DND-41 (cell line): ENCODE measurements at regions not wholly inside any gene's neighbourhood (a gene's known extent, or its start where the extent isn't known, plus 50 kb on each side); places are given as distances from the start of the nearest gene placed in this dataset.

Experiments
- EZH2 ChIP-seq: IDR thresholded peaks from 3 replicates; pipeline ENCODE4 v1.6.1; 2012; ENCODE audit warnings: borderline replicate concordance, low read depth, mild to moderate bottlenecking, moderate library complexity, low read length, inconsistent platforms; ENCODE audit not compliant: severe bottlenecking
- TF ChIP-seq, protein P1 (sequence below): IDR thresholded peaks from 2 replicates; pipeline ENCODE4 v1.5.1; 2012; ENCODE audit warnings: borderline replicate concordance, low read length, moderate library complexity, mild to moderate bottlenecking; ENCODE audit not compliant: poor library complexity, severe bottlenecking; ENCODE audit errors: extremely low read depth

GRCh38 chr2:142515493-142515892 lies 362.0 kb upstream of the KYNU start:
- TF ChIP-seq, protein P1, sequence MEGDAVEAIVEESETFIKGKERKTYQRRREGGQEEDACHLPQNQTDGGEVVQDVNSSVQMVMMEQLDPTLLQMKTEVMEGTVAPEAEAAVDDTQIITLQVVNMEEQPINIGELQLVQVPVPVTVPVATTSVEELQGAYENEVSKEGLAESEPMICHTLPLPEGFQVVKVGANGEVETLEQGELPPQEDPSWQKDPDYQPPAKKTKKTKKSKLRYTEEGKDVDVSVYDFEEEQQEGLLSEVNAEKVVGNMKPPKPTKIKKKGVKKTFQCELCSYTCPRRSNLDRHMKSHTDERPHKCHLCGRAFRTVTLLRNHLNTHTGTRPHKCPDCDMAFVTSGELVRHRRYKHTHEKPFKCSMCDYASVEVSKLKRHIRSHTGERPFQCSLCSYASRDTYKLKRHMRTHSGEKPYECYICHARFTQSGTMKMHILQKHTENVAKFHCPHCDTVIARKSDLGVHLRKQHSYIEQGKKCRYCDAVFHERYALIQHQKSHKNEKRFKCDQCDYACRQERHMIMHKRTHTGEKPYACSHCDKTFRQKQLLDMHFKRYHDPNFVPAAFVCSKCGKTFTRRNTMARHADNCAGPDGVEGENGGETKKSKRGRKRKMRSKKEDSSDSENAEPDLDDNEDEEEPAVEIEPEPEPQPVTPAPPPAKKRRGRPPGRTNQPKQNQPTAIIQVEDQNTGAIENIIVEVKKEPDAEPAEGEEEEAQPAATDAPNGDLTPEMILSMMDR = no peak
- no peak for TF ChIP-seq EZH2
